Femur (tissue), 1 donor: ENCODE measurements at regions not wholly inside any gene's neighbourhood (a gene's known extent, or its start where the extent isn't known, plus 50 kb on each side); places are given as distances from the start of the nearest gene placed in this dataset.
"Not testable (repeated sequence)": the region's sequence is repeated elsewhere in the genome, so short reads cannot be mapped to it uniquely, and the experiment has no call there.

ENCODE experiments used
- DNase-seq: peaks from one replicate; pipeline ENCODE4 v3.0.0-alpha.2; 2017

GRCh38 chr13:99766641-99767045, 204.9 kb downstream of the ZIC5 start:
- no peak for DNase-seq

DNA sequence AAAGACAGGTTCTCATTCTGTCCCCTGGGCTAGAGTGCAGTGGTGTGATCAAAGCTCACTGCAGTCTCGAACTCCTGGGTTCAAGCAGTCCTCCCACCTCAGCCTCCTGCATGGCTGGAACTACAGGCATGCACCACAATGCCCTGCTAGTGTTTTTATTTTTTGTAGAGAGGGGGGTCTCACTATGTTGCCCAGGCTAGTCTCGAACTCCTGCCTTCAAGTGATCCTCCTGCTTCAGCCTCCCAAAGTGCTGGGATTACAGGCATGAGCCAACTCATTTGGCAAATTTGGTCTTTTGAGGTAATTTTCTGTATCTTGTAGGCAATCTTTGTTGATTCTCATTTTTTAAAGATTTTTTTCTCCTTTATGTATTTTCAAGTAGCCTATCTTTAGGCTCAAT, 205.7 kb downstream of the ZIC5 start:
- DNase-seq = no peak

DNA sequence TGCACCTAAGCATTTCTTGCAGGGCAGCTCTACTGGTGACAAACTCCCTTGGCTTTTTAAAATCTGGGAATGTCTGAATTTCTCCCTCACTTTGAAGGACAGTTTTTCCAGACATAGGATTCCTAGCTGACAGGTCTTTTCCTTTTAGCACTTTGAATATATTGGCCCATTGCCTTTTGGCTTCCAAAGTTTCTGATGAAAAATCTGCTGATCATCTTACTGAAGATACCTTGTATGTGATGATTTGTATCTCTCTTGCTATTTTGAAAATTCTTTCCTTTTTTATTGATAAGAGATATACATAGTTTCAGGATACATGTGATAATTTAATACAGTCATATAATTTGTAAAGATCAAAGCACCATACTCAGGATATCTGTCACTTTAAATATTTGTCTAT, 211.1 kb downstream of the ZIC5 start:
- no peak for DNase-seq

- no peak for DNase-seq
Measured at GRCh38 chr13:99759163-99759552, 212.4 kb downstream of the ZIC5 start.

GRCh38 chr13:99758460-99759162, 213.0 kb downstream of the ZIC5 start:
- no peak for DNase-seq

DNA sequence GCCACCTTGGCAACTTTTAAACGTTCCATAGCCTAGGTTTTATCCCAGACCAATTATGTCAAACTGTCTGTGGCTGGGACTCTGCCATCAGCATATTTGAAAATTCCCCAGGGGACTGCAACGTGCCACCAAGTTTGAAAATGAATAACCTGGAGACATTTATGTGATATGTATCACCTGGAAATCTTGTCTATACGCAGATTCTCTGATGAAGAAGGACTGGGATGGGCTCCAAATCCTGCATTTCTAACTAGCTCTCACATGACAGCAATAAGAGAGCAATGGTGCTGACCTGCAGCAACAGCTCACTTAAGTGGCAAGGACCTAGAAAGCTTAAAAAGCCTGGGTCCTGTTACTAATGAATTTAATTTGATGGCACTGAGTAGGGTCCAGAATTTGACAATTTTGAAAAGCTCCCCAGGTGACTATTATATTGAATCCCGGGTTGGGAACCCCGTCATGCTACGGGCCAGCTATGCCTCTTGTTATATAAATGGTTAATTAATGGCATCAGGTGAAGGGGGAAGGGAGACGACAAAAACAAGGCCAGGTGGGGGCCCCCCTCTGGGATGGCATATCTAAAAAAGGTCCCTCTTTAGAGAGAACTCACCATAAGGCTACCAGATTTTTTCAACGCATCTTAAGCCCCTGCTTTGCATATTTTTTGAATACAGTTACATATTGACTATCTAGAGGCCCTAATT, 213.7 kb downstream of the ZIC5 start:
- no peak for DNase-seq

DNA sequence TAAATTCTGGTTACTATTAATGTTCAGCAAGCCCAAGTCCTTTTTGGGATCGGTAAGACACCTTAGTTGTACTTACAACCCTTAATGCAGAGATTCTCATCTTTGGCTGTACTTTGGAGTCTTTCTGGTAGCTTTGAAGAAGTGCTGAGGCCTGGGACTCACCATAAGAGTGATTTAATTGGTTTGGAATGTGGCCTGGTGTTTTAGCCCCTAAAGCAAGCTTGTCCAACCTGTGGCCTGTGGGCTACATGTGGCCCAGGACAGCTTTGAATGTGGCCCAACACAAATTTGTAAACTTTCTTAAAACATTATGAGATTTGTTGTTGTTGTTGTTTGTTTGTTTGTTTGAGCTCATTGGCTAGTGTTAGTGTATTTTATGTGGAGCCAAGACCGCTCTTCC, 215.3 kb downstream of the ZIC5 start:
- no peak for DNase-seq

DNA sequence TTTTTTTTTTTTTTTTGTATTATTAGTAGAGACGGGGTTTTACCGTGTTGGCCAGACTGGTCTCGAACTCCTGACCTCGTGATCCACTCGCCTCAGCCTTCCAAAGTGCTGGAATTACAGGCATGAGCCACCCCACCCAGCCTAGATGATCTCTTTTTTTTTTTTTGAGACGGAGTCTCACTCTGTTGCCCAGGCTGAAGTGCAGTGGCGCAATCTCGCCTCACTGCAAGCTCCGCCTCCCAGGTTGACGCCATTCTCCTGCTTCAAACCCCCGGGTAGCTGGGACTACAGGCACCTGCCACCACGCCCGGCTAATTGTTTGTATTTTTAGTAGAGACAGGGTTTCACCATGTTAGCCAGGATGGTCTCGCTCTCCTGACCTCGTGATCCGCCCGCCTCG, 216.8 kb downstream of the ZIC5 start:
- DNase-seq = not testable (repeated sequence)

- no peak for DNase-seq
Measured at GRCh38 chr13:99752373-99752772, 219.2 kb downstream of the ZIC5 start.

GRCh38 chr13:99751517-99752199, 219.9 kb downstream of the ZIC5 start:
- DNase-seq = no peak

DNA sequence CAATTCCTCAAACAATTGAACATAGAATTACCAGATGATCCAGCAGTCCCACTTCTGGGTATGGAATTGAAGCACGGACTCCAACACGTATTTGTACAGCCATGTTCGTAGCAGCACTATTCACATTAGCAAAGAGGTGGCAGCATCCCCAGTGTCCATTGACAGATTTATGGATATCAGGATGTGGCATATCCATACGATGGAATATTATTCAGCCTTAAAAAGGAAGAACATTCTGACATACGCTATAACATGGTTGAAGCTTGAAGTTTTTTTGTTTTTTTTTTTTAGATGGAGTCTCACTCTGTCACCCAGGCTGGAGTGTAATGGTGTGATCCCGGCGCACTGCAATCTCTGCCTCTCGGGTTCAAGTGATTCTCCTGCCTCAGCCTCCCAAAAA, 220.6 kb downstream of the ZIC5 start:
- DNase-seq = no peak

DNA sequence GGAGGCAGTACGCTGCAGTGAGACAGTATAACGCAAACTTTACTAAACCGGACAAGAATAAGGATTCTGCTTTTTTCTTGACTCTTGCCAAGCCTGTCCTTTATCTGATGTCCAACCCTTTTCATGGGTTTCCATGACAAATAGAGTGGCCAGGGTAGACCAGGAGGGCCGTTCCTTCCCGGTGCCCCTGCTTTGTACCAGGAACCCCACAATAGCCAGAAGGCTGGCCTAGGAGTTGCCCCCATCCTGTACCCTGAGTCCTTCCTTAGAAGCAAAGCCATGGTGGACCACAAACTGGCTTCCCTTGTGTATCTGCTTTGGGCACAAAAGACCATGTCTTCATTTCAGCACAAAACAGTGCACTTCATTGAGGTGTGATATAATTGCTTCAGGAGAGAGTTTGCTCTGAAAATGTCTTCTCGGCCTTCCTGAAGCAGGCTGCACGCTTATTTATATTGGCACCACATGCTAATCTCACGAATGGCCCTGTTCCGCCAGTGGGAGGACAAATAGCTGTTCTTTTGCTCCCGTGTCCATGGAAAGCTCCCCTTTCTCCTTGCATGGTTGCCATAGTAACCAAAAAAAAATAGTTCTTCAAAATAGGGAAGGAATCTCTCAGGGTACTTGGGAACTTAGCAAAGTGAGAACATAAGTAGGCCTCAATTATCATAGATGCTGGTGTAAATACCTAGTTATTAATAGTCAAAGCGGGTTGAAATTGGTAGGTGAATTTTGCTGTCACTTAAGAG, 222.1 kb downstream of the ZIC5 start:
- DNase-seq = no peak

DNA sequence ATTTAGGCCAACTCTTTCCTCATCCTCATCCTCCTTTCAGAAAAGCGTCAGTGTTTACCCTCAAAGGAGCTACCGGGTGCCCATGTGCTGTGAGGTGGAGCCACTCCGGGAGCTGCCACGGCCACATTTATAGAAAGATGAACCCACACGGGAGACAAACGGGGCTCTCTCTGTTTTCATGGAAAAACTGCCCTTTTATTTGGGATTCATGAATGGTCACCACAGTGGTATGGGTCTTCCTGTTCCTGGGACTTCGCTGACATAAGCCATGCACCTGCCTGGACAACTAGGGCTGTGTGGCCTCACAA, 224.2 kb downstream of the ZIC5 start:
- no peak for DNase-seq

DNA sequence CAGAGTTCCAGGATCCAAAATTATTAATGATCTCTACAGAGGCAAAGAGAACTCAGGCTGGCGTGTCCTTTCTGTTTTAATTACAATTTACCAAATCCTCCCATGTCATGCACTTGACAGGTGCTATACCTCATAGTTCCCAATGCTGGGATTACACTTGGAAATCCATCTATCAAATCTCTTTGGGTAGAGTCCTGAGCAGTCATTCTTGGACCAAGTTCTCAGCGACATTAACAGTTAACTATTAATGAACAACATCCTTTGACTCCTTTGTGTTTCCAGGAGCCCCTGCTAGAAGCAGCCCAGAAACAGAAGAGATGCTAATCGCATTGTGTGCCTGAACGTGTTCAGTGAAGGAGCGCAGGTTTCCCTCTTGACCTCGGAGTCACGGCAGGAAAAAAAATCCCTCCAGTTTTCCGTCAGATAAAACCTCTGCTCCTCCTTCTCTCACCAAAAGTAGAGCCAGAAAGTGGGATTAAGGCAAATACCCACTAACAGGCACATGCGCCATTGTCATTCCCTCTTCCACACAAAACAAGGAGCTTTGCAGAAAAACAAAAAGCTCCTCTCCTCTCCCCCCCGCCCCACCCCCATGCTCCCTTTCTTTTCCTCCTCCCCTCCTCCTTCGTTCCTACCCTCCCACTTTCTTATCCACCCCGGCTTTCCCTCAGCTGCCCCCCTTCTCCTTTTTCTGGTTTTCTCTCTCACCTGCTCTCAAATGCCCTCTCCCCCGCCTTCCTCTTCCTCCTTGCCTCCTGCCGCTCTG, 224.7 kb downstream of the ZIC5 start:
- DNase-seq = no peak

GRCh38 chr13:99743094-99743493, 228.5 kb downstream of the ZIC5 start:
- DNase-seq = no peak

DNA sequence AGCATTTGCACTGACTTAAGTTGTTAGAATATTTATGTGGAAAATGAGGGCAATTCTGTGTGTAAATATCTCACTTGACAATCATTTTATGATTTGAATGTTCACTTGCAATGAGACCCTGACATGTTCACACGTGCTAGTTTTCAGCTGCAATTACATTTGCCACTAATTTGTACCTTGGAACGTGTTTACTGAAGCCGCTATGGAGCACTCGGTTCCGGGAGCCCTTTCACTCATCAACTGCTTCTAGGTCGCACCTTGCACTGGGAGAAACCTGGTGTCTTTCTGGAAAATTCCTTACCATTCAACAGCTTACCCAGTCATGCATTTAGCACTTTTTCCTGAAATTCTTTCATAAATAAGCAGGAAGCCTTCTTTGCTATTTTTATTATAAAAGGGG, 229.6 kb downstream of the ZIC5 start:
- DNase-seq = no peak

- no peak for DNase-seq
Measured at GRCh38 chr13:99740251-99740979, 231.2 kb downstream of the ZIC5 start.

DNA sequence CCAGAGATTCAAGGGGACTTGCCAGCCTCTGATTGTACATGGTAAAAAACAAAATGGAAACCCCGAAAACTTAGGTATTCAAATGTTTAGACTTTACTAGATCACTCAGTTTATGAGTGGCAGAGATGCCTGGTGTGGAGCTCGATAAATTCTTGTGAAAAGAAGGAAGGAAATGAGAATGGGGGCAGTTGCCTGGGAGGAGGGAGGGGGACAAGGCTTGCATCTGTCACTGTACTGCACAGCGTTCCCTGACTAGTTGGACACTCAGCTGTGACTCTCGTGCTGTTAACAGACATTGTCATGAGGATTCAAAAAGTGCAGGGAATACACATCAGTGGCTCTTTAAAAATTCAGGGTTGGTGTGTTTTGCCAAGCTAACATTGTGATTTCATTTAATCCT, 232.9 kb downstream of the ZIC5 start:
- no peak for DNase-seq

- DNase-seq = no peak
Measured at GRCh38 chr13:99737481-99738245, 233.9 kb downstream of the ZIC5 start.

GRCh38 chr13:99736541-99736940, 235.0 kb downstream of the ZIC5 start:
- no peak for DNase-seq

DNA sequence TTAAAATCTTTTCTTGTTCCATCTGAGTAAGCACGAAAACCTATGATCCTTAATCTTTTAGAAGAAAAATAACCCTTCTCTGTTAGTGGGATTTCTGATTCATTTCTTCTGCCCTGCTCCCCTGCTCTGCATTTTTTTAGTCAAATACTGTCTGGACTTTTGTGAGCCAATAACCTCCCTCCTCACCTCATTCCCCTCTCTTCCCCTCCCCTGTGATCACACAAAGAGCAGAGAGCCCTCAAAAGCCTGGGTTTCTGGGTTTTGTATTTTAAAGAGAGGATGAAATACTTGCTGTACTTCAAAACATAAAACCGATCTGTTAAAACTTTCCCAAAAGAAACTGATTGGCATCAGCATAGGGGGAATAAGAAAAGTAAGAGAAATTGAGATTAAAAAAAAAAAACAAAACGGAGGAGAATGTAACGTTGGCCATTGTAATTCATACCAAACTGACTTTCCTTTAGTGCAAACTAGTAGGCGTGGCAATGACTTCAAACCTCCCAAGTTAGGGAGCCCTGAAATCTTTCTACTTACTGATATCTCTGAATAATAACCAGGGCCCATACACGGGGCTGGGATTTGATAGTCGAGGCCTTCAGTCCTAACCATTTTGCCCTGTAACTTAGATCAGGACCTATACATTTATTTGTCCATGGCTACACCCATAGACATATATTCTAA, 232.9 kb downstream of the TM9SF2 start:
- no peak for DNase-seq
